A673 (cell line): ENCODE measurements at regions not wholly inside any gene's neighbourhood (a gene's known extent, or its start where the extent isn't known, plus 50 kb on each side); places are given as distances from the start of the nearest gene placed in this dataset.

ENCODE experiments used
- BruUV-seq: library from RNA; stranded (reverse); fragments of 400-500 nt; replicated peaks from 2 replicates; lab custom pipeline; 2021; lab: Mats Ljungman, UMichigan
- CTCF ChIA-PET: fragments of 300-600 bp; sonication (Branson Sonifier 250); formaldehyde crosslinking; loops from one replicate; lab custom pipeline; 2022; ENCODE audit warnings: antibody characterized with exemption; lab: Charles Lee
- POLR2A ChIA-PET: fragments of 300-600 bp; sonication (Branson Sonifier 250); formaldehyde crosslinking; loops from one replicate; lab custom pipeline; 2022; ENCODE audit warnings: antibody characterized with exemption; ENCODE audit not compliant: low non-redundant PET; lab: Charles Lee
- DNase-seq: peaks from one replicate; pipeline ENCODE4 v3.0.0-alpha.2; 2015; ENCODE audit warnings: low spot score
- H3K27ac ChIP-seq: fragments of 200-600 bp; sonication (generic); 2 replicates; pipeline ENCODE4 v1.5.1; 2016; ENCODE audit warnings: mixed run types, low read depth, mild to moderate bottlenecking, mixed read lengths, antibody characterized with exemption, low read length; ENCODE audit not compliant: poor library complexity, severe bottlenecking
- H3K27me3 ChIP-seq: fragments of 200-600 bp; sonication (generic); replicated peaks from 2 replicates; pipeline ENCODE4 v1.6.1; 2017; ENCODE audit warnings: mixed run types, low read depth, mild to moderate bottlenecking, mixed read lengths, antibody characterized with exemption, low read length; ENCODE audit not compliant: insufficient read depth, poor library complexity
- H3K36me3 ChIP-seq: fragments of 200-600 bp; sonication (generic); 2 replicates; pipeline ENCODE4 v1.6.1; 2016; ENCODE audit warnings: mixed run types, mild to moderate bottlenecking, mixed read lengths, antibody characterized with exemption, low read length; ENCODE audit not compliant: insufficient read depth, poor library complexity, severe bottlenecking
- H3K4me1 ChIP-seq: fragments of 200-600 bp; sonication (generic); 2 replicates; pipeline ENCODE4 v1.6.1; 2017; ENCODE audit warnings: mixed run types, mild to moderate bottlenecking, mixed read lengths, antibody characterized with exemption, low read length; ENCODE audit not compliant: insufficient read depth, poor library complexity, severe bottlenecking
- H3K4me3 ChIP-seq: fragments of 200-600 bp; sonication (generic); 2 replicates; pipeline ENCODE4 v1.5.1; 2016; ENCODE audit warnings: low read depth, mixed run types, mild to moderate bottlenecking, mixed read lengths, low read length; ENCODE audit not compliant: poor library complexity, severe bottlenecking
- H3K9me3 ChIP-seq: fragments of 200-600 bp; sonication (generic); 2 replicates; pipeline ENCODE4 v1.6.1; 2016; ENCODE audit warnings: mixed run types, low read depth, mild to moderate bottlenecking, mixed read lengths, antibody characterized with exemption, low read length; ENCODE audit not compliant: poor library complexity, severe bottlenecking
- EZH2 ChIP-seq: fragments of 200-600 bp; sonication (generic); IDR thresholded peaks from 2 replicates; pipeline ENCODE4 v1.6.1; 2017; ENCODE audit warnings: borderline replicate concordance, low read depth, mild to moderate bottlenecking, mixed read lengths, antibody characterized with exemption, low read length; ENCODE audit not compliant: poor library complexity, severe bottlenecking
- intact Hi-C: fragments of 100-400 bp; cut with micrococcal nuclease; formaldehyde crosslinking; loops from one replicate; pipeline ENCODE4 v1.10.0; 2022; ENCODE audit not compliant: unreplicated experiment
- TF ChIP-seq, protein P1 (sequence below): fragments of 300-800, 200-600 bp; sonication (generic); conservative IDR thresholded peaks from 2 replicates; pipeline ENCODE4 v1.5.1; 2017; ENCODE audit warnings: low read depth, mild to moderate bottlenecking, antibody characterized with exemption, low read length, moderate library complexity, mixed read lengths

DNA sequence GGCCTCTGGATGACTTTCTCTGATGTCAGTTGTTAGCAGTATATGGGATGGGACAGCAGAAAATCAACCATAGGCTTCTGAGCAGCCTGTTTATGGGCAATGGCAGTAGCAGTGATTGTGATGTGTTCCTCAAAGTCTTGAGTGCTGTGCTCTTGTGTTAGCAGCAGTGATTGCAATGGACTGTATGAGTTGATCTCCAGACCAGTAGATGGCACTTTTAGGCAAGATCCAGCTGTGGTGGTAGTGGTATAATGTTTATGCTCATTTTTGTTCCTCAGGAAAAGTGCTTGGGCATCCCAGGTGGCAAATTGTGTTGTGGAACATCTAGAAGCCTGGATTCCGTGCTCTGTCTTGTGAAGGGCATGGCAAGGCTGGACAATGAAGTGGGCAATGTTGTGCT lies 181.6 kb upstream of the SYNCRIP start:
- Histone ChIP-seq H3K27me3 (no peaks in the 10 kb centered on the region), H3K4me1 (no peaks in the 10 kb centered on the region), H3K27ac (no peak overlapping the region), H3K36me3 (no peaks in the 10 kb centered on the region), H3K9me3 (no peaks in the 10 kb centered on the region), H3K4me3 (no peak overlapping the region)
- no TSS peak for BruUV-seq
- no peak for TF ChIP-seq EZH2
- TF ChIP-seq, protein P1, sequence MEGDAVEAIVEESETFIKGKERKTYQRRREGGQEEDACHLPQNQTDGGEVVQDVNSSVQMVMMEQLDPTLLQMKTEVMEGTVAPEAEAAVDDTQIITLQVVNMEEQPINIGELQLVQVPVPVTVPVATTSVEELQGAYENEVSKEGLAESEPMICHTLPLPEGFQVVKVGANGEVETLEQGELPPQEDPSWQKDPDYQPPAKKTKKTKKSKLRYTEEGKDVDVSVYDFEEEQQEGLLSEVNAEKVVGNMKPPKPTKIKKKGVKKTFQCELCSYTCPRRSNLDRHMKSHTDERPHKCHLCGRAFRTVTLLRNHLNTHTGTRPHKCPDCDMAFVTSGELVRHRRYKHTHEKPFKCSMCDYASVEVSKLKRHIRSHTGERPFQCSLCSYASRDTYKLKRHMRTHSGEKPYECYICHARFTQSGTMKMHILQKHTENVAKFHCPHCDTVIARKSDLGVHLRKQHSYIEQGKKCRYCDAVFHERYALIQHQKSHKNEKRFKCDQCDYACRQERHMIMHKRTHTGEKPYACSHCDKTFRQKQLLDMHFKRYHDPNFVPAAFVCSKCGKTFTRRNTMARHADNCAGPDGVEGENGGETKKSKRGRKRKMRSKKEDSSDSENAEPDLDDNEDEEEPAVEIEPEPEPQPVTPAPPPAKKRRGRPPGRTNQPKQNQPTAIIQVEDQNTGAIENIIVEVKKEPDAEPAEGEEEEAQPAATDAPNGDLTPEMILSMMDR = no peak
- no peak for DNase-seq
- intact Hi-C loops = no loop called here
- ChIA-PET CTCF (no interaction called here), POLR2A (no interaction called here)

DNA sequence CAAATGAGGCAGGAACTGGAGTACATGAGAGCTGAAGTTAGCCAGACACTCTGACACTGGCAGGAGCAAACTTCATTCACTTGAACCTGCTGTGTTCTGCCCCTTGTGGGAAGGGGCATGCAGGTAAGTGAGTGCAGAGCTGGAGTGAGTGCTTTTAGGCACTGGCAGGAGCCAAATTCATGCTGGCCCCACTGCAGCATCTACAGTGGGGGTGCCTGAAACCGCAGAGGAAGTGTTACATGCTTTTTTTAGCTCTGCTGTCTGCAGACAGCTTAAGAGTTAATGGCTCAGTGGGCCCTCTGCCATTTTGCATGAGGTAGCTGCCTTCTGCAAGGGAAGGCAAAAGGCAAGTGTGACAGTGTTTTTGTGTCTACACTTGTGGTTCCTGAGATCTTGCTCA lies 167.9 kb upstream of the SYNCRIP start:
- no peak for DNase-seq
- ChIA-PET CTCF (no interaction called here), POLR2A (no interaction called here)
- H3K4me1 ChIP-seq = no peaks in the 10 kb centered on the region
- no peak overlapping the region for H3K27ac ChIP-seq
- intact Hi-C loops = no loop called here
- H3K9me3 ChIP-seq = peaks cover 14% of the 10 kb centered on the region
- no peak overlapping the region for H3K4me3 ChIP-seq
- no peaks in the 10 kb centered on the region for H3K36me3 ChIP-seq
- no peaks in the 10 kb centered on the region for H3K27me3 ChIP-seq
- TF ChIP-seq, protein P1 = no peak
- no peak for TF ChIP-seq EZH2
- no TSS peak for BruUV-seq

DNA sequence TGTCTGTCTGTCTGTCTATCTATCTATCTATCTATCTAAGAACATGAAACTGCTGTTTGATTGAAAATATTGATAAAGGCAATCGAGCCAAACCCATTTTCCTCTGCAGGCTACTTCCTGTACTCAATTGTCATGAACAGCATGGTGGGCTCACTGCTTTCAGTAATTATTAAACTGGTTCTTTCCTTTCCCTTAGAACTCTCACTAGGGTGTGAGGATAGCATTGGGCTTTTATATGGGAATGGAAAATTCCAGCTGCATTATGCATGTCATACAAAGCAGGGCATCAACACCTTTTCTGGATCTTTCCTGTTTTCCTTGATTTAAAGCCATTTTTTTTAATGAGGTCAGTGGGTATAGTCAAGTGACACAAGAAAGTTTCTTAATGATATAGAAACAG lies 161.0 kb upstream of the SYNCRIP start:
- Histone ChIP-seq H3K27me3 (no peaks in the 10 kb centered on the region), H3K27ac (no peak overlapping the region), H3K9me3 (peaks cover 4% of the 10 kb centered on the region), H3K4me3 (no peak overlapping the region), H3K36me3 (no peaks in the 10 kb centered on the region), H3K4me1 (no peaks in the 10 kb centered on the region)
- no TSS peak for BruUV-seq
- intact Hi-C loops = no loop called here
- ChIA-PET CTCF (no interaction called here), POLR2A (interaction anchor here (0.6 kb wide), 1 partner anchor 760 kb away, joined by 3 read pairs; no protein-coding TSS in a partner anchor)
- no peak for TF ChIP-seq EZH2
- TF ChIP-seq, protein P1 = no peak
- peak; percentile 66 for DNase-seq
